HUES6 (cell line): ENCODE measurements at regions not wholly inside any gene's neighbourhood (a gene's known extent, or its start where the extent isn't known, plus 50 kb on each side); places are given as distances from the start of the nearest gene placed in this dataset.

Experiments
- H3K27ac ChIP-seq: 2 replicates; pipeline ENCODE4 v1.7.0; 2013; ENCODE audit warnings: low read depth, mild to moderate bottlenecking, low read length, inconsistent platforms
- H3K27me3 ChIP-seq: 2 replicates; pipeline ENCODE4 v1.6.1; 2013; ENCODE audit warnings: low read length; ENCODE audit not compliant: control insufficient read depth, insufficient read depth
- H3K36me3 ChIP-seq: 2 replicates; pipeline ENCODE4 v1.6.1; 2013; ENCODE audit warnings: low read length; ENCODE audit not compliant: control insufficient read depth, insufficient read depth
- H3K4me1 ChIP-seq: 2 replicates; pipeline ENCODE4 v1.6.1; 2013; ENCODE audit warnings: low read length; ENCODE audit not compliant: control insufficient read depth, insufficient read depth
- H3K4me3 ChIP-seq: 2 replicates; pipeline ENCODE4 v1.5.1; 2013; ENCODE audit warnings: low read depth, low read length
- H3K9ac ChIP-seq: one replicate; pipeline ENCODE4 v1.6.1; 2013; ENCODE audit warnings: mild to moderate bottlenecking, low read length
- H3K9me3 ChIP-seq: 2 replicates; pipeline ENCODE4 v1.6.1; 2013; ENCODE audit warnings: low read depth, low read length; ENCODE audit not compliant: control insufficient read depth, insufficient read depth

GRCh38 chr22:26857169-26857568 is 199.8 kb downstream of the MIAT start:
- Histone ChIP-seq H3K9me3 (no peaks in the 10 kb centered on the region), H3K9ac (no peak overlapping the region), H3K4me1 (no peaks in the 10 kb centered on the region; the same call in 1 of the 2 replicates), H3K27me3 (peaks cover 7% of the 10 kb centered on the region; the same call in 1 of the 2 replicates), H3K36me3 (no peaks in the 10 kb centered on the region), H3K4me3 (no peak overlapping the region), H3K27ac (no peak overlapping the region)

- H3K36me3 ChIP-seq: no peaks in the 10 kb centered on the region
- H3K4me3 ChIP-seq: no peak overlapping the region
- no peak overlapping the region for H3K27ac ChIP-seq
- H3K9ac ChIP-seq: no peak overlapping the region
- peaks cover 7% of the 10 kb centered on the region; the same call in 1 of the 2 replicates for H3K27me3 ChIP-seq
- no peaks in the 10 kb centered on the region for H3K9me3 ChIP-seq
- no peaks in the 10 kb centered on the region for H3K4me1 ChIP-seq
Measured at GRCh38 chr22:26860301-26860700, 202.9 kb downstream of the MIAT start.

GRCh38 chr22:26865021-26865420 is 207.6 kb downstream of the MIAT start:
- Histone ChIP-seq H3K9me3 (no peaks in the 10 kb centered on the region), H3K4me1 (no peaks in the 10 kb centered on the region), H3K27ac (no peak overlapping the region), H3K9ac (no peak overlapping the region), H3K36me3 (no peaks in the 10 kb centered on the region), H3K4me3 (no peak overlapping the region), H3K27me3 (no peaks in the 10 kb centered on the region; the same call in 1 of the 2 replicates)

GRCh38 chr22:26883393-26883792 is 226.0 kb downstream of the MIAT start:
- Histone ChIP-seq H3K4me3 (no peak overlapping the region), H3K27me3 (no peaks in the 10 kb centered on the region), H3K36me3 (no peaks in the 10 kb centered on the region), H3K9me3 (no peaks in the 10 kb centered on the region), H3K27ac (no peak overlapping the region), H3K9ac (no peak overlapping the region), H3K4me1 (peaks cover 9% of the 10 kb centered on the region; the same call in 1 of the 2 replicates)

GRCh38 chr22:26884921-26885320 is 227.5 kb downstream of the MIAT start:
- Histone ChIP-seq H3K27ac (no peak overlapping the region), H3K9ac (no peak overlapping the region), H3K36me3 (no peaks in the 10 kb centered on the region)

GRCh38 chr22:26885441-26886261 is 228.3 kb downstream of the MIAT start:
- Histone ChIP-seq H3K27me3 (no peaks in the 10 kb centered on the region), H3K9me3 (no peaks in the 10 kb centered on the region), H3K36me3 (no peaks in the 10 kb centered on the region), H3K27ac (no peak overlapping the region), H3K4me3 (no peak overlapping the region), H3K4me1 (peaks cover 12% of the 10 kb centered on the region), H3K9ac (no peak overlapping the region)

More at GRCh38 chr22:26884921-26885320, 227.5 kb downstream of the MIAT start:
- H3K4me3 ChIP-seq: no peak overlapping the region
- H3K4me1 ChIP-seq: peaks cover 9% of the 10 kb centered on the region; the same call in 1 of the 2 replicates
- no peaks in the 10 kb centered on the region for H3K27me3 ChIP-seq
- no peaks in the 10 kb centered on the region for H3K9me3 ChIP-seq

- H3K9me3 ChIP-seq: no peaks in the 10 kb centered on the region
- peaks cover 20% of the 10 kb centered on the region for H3K4me1 ChIP-seq
- no peak overlapping the region for H3K27ac ChIP-seq
- no peak overlapping the region for H3K4me3 ChIP-seq
- no peaks in the 10 kb centered on the region for H3K27me3 ChIP-seq
- no peaks in the 10 kb centered on the region for H3K36me3 ChIP-seq
- no peak overlapping the region for H3K9ac ChIP-seq
Measured at GRCh38 chr22:26887456-26887855, 230.1 kb downstream of the MIAT start.

GRCh38 chr22:26887916-26888315 is 230.5 kb downstream of the MIAT start:
- H3K4me3 ChIP-seq: no peak overlapping the region
- H3K4me1 ChIP-seq: peaks cover 25% of the 10 kb centered on the region

GRCh38 chr22:26888887-26889286 is 231.5 kb downstream of the MIAT start:
- Histone ChIP-seq H3K27ac (no peak overlapping the region), H3K9ac (no peak overlapping the region), H3K27me3 (no peaks in the 10 kb centered on the region), H3K4me3 (no peak overlapping the region), H3K9me3 (no peaks in the 10 kb centered on the region), H3K4me1 (peaks cover 35% of the 10 kb centered on the region), H3K36me3 (no peaks in the 10 kb centered on the region)

More at GRCh38 chr22:26887916-26888315, 230.5 kb downstream of the MIAT start:
- no peak overlapping the region for H3K27ac ChIP-seq
- H3K9me3 ChIP-seq: no peaks in the 10 kb centered on the region
- no peaks in the 10 kb centered on the region for H3K36me3 ChIP-seq
- no peak overlapping the region for H3K9ac ChIP-seq
- H3K27me3 ChIP-seq: no peaks in the 10 kb centered on the region

GRCh38 chr22:26889802-26890201 is 232.4 kb downstream of the MIAT start:
- Histone ChIP-seq H3K4me1 (peaks cover 38% of the 10 kb centered on the region), H3K27ac (no peak overlapping the region), H3K4me3 (no peak overlapping the region), H3K9me3 (no peaks in the 10 kb centered on the region), H3K27me3 (no peaks in the 10 kb centered on the region), H3K9ac (no peak overlapping the region), H3K36me3 (no peaks in the 10 kb centered on the region)

- H3K36me3 ChIP-seq: no peaks in the 10 kb centered on the region
- H3K9ac ChIP-seq: no peak overlapping the region
- H3K9me3 ChIP-seq: no peaks in the 10 kb centered on the region
- H3K4me3 ChIP-seq: no peak overlapping the region
- H3K27me3 ChIP-seq: no peaks in the 10 kb centered on the region
- peaks cover 38% of the 10 kb centered on the region for H3K4me1 ChIP-seq
- H3K27ac ChIP-seq: no peak overlapping the region
Measured at GRCh38 chr22:26890870-26891269, 233.5 kb downstream of the MIAT start.
